NCI-H1436 (cell line): ENCODE measurements at regions not wholly inside any gene's neighbourhood (a gene's known extent, or its start where the extent isn't known, plus 50 kb on each side); places are given as distances from the start of the nearest gene placed in this dataset.
A peak's percentile ranks its signal among the peaks of the same experiment; 100 is the strongest.
"Not testable (repeated sequence)": the region's sequence is repeated elsewhere in the genome, so short reads cannot be mapped to it uniquely, and the experiment has no call there.

Experiments
- DNase-seq: peaks from one replicate; lab custom pipeline; 2025; lab: John Stamatoyannopoulos, UW

DNA sequence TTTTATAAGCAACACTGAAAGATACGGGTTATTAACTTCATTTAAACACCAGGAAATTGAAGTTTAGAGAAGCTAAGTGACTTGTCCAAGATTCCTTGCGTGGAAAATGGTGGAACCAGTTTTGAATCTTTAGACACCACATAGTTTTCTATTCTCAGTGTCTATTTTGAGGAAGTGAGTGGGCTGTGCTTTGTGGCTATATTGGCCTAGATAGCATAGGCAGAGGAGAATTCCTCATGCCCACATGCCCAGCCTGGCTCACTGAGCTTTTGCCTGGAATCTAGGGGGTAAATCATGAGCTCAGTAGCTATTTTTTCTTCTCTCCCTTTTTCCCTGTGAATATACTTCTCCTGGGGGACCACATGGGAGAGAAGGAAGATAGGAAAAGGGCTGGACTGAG, 431.3 kb downstream of the HS3ST3B1 start:
- DNase-seq: no peak

GRCh38 chr17:14731591-14731990, 430.7 kb downstream of the HS3ST3B1 start:
- DNase-seq: no peak

- DNase-seq: no peak
Measured at GRCh38 chr17:14730821-14731220, 429.9 kb downstream of the HS3ST3B1 start.

DNA sequence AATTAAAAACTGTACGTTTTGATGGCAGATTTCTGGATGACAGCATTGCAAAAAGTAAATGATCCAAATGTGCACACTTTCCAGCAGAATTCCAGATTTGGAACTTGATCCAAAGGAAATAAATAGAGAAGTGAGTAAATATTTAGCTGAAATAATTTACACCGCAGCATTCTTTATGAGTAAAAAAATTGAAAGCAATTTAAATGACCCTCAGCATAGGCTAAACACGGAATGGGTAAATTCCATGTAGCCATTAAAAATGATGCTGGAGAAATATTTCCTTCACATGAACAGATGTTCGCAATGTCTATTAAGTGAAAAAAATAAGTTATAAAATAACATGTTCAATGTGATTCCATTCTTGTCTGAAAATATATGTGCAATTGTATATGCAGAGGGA, 424.8 kb downstream of the HS3ST3B1 start:
- no peak for DNase-seq

GRCh38 chr17:14724770-14725169, 423.9 kb downstream of the HS3ST3B1 start:
- DNase-seq: no peak

DNA sequence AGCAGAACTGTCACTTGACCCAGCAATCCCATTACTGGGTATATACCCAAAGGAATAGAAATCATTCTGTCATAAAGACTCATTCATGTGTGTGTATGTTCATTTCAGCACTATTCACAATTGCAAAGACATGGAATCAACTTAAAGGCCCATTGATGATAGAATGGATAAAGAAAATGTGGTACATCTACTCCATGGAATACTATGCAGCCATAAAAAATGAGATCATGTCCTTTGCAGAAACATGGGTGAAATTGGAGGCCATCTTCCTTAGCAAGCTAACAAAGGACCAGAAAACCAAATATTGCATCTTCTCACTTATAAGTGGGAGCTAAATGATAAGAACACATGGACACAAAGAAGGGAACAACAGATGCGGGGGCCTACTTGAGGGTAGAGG, 422.5 kb downstream of the HS3ST3B1 start:
- not testable (repeated sequence) for DNase-seq

GRCh38 chr17:14719942-14720341, 419.1 kb downstream of the HS3ST3B1 start:
- no peak for DNase-seq

- DNase-seq: no peak
Measured at GRCh38 chr17:14717859-14718258, 417.0 kb downstream of the HS3ST3B1 start.

DNA sequence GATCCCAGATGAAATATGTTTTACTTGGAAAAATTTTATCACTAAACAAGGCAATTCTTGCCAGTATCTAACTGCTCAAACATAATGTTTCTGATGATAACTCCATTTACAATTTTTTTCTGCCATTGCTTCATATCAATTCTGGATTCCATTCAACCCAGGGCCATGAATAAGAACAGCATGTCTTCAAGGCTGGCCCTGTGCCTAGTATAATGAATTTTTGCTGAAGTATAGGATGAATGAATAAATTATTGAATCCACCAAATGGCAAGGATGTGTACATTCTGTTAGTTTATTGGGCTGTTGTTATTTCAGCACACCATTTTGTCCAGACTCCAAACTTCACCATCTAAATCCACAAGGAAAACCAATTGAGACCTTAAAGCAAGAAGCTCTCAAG, 414.7 kb downstream of the HS3ST3B1 start:
- DNase-seq: no peak

DNA sequence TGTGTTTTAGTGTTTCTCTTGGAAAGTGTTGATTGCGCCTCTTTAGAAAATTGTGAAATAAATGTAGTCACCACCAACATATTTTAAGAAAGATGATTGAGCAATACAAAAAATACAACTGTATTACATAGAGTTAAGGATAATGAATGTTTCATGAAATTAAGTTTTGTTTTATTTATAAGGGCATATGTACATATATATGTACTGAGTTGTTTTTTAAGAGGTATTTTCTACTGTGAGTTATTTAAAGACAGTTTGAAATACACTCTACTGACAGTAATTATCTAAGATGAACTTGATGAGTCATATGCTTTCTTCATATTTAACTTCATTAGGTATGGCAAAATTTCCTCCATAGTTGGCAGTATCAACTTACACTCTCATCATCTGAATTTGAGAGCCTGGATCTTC, 411.7 kb downstream of the HS3ST3B1 start:
- DNase-seq: no peak

DNA sequence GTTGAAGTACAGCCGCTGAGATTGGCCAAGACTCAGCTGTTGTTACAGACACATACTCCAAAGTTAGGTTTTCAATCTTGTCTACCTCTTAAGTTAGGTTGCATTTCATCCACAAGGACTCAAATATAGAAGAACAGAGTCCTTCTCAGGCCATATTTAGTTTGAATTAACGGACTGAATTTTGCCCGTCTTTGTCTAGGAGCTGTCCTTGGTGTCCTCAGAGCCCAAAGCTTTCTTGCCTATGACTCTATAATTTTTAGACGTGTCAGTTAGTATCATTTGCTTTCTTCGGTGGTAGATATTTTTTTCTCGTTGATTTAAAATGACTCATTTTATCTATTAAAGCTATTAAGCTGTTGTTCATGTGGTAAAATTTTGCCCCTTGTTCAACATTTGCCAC, 403.2 kb downstream of the HS3ST3B1 start:
- no peak for DNase-seq

- DNase-seq: no peak
Measured at GRCh38 chr17:14701886-14702285, 401.0 kb downstream of the HS3ST3B1 start.

GRCh38 chr17:14699574-14700185, 398.8 kb downstream of the HS3ST3B1 start:
- DNase-seq: peak; percentile 40

- DNase-seq: no peak
Measured at GRCh38 chr17:14693382-14693781, 392.5 kb downstream of the HS3ST3B1 start.

GRCh38 chr17:14690704-14691103, 389.8 kb downstream of the HS3ST3B1 start:
- no peak for DNase-seq

DNA sequence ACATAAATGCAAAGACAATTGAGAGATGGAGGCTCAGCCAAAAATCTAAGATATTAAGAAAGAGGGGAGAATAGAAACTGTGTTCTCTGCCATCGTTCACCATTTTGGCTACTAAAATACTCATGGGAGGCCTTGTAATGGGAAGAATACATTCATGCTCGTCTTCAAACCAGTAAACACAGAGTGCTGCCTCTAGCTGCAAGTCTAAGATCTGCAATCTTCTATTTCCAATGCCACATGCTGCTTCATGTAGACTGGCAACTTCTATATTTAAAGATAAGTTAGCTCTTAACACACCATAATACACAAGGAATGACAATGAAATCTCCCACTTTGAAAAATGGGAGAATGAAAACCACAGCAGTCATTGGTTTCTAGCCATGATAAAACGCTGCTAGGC, 387.3 kb downstream of the HS3ST3B1 start:
- no peak for DNase-seq

GRCh38 chr17:14672830-14673229, 371.9 kb downstream of the HS3ST3B1 start:
- DNase-seq: no peak

DNA sequence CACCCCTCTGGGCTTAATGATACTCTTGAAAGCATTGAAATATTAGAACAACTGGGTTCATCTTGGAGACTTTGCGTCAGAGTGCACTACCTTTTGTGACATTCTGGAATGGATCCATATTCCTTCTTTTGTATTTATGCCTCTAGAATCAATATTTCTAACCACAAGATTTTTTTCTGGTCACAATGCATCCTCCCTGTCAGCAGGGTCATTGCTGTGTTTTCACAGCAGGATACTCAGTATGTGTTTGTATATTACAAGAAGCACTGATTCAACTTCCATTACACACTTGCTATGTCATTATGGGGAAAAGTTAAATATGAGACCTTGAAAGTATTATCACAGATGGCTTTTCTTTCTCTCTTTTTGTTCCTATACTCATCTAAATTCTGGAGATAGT, 370.0 kb downstream of the HS3ST3B1 start:
- no peak for DNase-seq

GRCh38 chr17:14664511-14664910, 363.6 kb downstream of the HS3ST3B1 start:
- no peak for DNase-seq

DNA sequence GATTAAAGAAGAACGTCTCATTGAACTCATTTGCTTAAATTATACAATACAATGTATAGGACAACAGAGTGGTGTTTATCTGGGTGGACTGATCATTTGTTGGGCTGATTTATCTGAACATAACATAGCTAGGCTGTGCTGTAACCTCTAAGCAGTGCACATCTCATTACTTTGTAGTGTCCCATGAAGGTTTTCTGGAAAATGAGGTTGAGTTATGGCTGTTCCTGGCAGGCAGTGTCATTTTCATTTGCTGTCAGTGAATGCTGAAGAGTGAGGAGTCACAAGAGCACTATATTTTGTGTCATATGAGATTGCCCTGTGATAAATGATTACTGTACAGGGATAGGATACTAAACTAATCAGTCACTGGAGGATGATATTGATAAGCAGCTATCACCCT, 340.2 kb downstream of the HS3ST3B1 start:
- DNase-seq: no peak

DNA sequence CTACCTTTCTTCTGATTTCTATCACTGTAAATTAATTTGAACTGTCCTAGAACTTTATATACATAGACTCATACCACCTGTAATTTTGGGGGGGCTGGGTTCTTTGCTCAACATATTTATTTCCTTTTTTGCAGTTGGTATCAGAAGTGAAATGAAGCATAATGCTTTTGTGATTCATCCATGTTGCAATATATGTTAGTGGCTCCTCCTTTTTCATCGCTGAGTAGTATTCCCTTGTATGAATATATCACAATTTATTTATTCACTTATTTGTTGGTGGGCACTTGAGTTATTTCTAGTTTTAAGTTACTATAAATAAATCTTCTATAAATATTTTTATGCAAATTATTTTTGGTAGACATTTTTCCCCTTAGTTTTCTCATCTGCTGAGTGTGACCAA, 336.4 kb downstream of the HS3ST3B1 start:
- DNase-seq: no peak

DNA sequence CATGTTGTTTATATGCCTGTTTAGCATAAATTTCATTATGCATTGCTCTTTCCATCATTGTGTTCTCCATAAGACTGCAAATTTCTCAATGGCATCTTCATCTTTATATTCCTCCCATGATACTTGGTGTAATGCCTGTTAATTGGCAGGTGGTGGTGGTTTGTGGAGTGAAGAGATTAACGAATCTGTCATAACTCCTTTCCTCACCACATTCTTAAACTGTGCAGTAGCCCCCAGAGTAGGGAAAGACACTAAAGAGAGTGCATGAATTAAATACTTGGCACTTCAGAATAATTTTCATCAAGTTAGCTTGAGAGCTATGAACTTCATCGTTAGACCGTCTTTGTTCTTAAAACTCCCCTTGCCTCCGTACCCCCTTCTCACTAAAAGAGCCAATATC, 329.7 kb downstream of the HS3ST3B1 start:
- no peak for DNase-seq

GRCh38 chr17:14630046-14630445, 329.2 kb downstream of the HS3ST3B1 start:
- no peak for DNase-seq

- no peak for DNase-seq
Measured at GRCh38 chr17:14622615-14623101, 321.8 kb downstream of the HS3ST3B1 start.
